K562 (cell line): ENCODE measurements at regions not wholly inside any gene's neighbourhood (a gene's known extent, or its start where the extent isn't known, plus 50 kb on each side); places are given as distances from the start of the nearest gene placed in this dataset.

Experiments used
- ATAC-seq: fragments of 200-7000 bp; cut with Tn5 transposase; 3 replicates; pipeline ENCODE4 v1.9.1; 2020; ENCODE audit warnings: moderate library complexity
- BruUV-seq: library from RNA; stranded (reverse); fragments of 400-500 nt; replicated peaks from 2 replicates; lab custom pipeline; 2021; lab: Mats Ljungman, UMichigan
- CTCF ChIA-PET: fragments of 300-600 bp; formaldehyde crosslinking; extraction: SDS; loops from one replicate; lab custom pipeline; 2021; ENCODE audit warnings: low intra/inter-chr PET ratio; lab: Yijun Ruan, JAX
- POLR2A ChIA-PET: fragments of 300-600, 350-650 bp; sonication (Branson Sonifier 250); formaldehyde crosslinking; extraction: SDS; loops from one replicate; lab custom pipeline; 2021; ENCODE audit warnings: antibody characterized with exemption, inconsistent platforms; lab: Yijun Ruan, JAX
- DNase-seq, 4 experiments: peaks; one replicate each; pipeline versions ENCODE4 v3.0.0 to v3.0.0-alpha.2; 2011 to 2018; ENCODE audit warnings: low spot score in 3 of 4, mixed read lengths in 3 of 4; ENCODE audit errors: extremely low read depth in 1 of 4
- FAIRE-seq: peaks from 2 replicates; lab custom pipeline; 2011; peaks lifted over from hg19 to GRCh38; lab: Jason Lieb, UNC
- H2AFZ ChIP-seq: 2 replicates; pipeline ENCODE4 v1.6.0; 2011; ENCODE audit warnings: low read depth, low read length, control low read depth, inconsistent platforms
- H3K27ac ChIP-seq: fragments of 200-600 bp; 3 replicates; pipeline ENCODE4 v1.8.0; 2011; ENCODE audit warnings: low read depth, mild to moderate bottlenecking, control low read depth, inconsistent platforms, low read length, moderate library complexity, mixed read lengths; ENCODE audit errors: extremely low read depth
- H3K27me3 ChIP-seq, 2 experiments: fragments of 300-600 bp in 1 of 2; 2 replicates in 1 of 2; 3 replicates in 1 of 2; pipeline versions ENCODE4 v1.6.0 to v1.8.0; 2011; ENCODE audit warnings: inconsistent platforms in 2 of 2, low read length in 2 of 2, mild to moderate bottlenecking in 1 of 2, mixed read lengths in 1 of 2, moderate library complexity in 1 of 2; ENCODE audit not compliant: control insufficient read depth in 2 of 2, insufficient read depth in 2 of 2
- H3K36me3 ChIP-seq: fragments of 300-600 bp; 3 replicates; pipeline ENCODE4 v1.8.0; 2011; ENCODE audit warnings: mild to moderate bottlenecking, low read length, inconsistent platforms; ENCODE audit not compliant: control insufficient read depth, insufficient read depth
- H3K4me1 ChIP-seq, 2 experiments: fragments of 200-600 bp in 1 of 2; replicated peaks in 1 of 2; 2 replicates in 1 of 2; 3 replicates in 1 of 2; pipeline versions ENCODE4 v1.5.1 to v1.8.0; 2011; ENCODE audit warnings: inconsistent platforms in 2 of 2, low read length in 2 of 2, mild to moderate bottlenecking in 1 of 2, mixed read lengths in 1 of 2, moderate library complexity in 1 of 2; ENCODE audit not compliant: control insufficient read depth in 2 of 2, insufficient read depth in 2 of 2
- H3K4me2 ChIP-seq: 2 replicates; pipeline ENCODE4 v1.6.1; 2011; ENCODE audit warnings: low read length, control low read depth, inconsistent platforms, mixed read lengths; ENCODE audit not compliant: insufficient read depth
- H3K4me3 ChIP-seq: fragments of 200-600 bp; sonication (generic), shearing (Covaris generic); 2 replicates; pipeline ENCODE4 v1.5.1; 2016; ENCODE audit warnings: control low read depth, inconsistent platforms
- H3K79me2 ChIP-seq: fragments of 200-600 bp; 3 replicates; pipeline ENCODE4 v1.8.0; 2011; ENCODE audit warnings: low read length, inconsistent platforms; ENCODE audit not compliant: control insufficient read depth, insufficient read depth
- H3K9ac ChIP-seq, 2 experiments: 2 replicates each; pipeline versions ENCODE4 v1.6.0 to v1.6.1; 2011; ENCODE audit warnings: low read depth in 2 of 2, low read length in 2 of 2, control low read depth in 1 of 2, inconsistent platforms in 1 of 2, mild to moderate bottlenecking in 1 of 2, mixed read lengths in 1 of 2; ENCODE audit not compliant: insufficient read depth in 1 of 2
- H3K9me1 ChIP-seq: one replicate; pipeline ENCODE4 v1.6.0; 2011; ENCODE audit warnings: inconsistent platforms, mild to moderate bottlenecking, low read length, moderate library complexity; ENCODE audit not compliant: control insufficient read depth, insufficient read depth
- H3K9me3 ChIP-seq: replicated peaks from 2 replicates; pipeline ENCODE4 v1.5.1; 2011; ENCODE audit warnings: low read depth, low read length, inconsistent platforms; ENCODE audit not compliant: control insufficient read depth, insufficient read depth
- H4K20me1 ChIP-seq: replicated peaks from 2 replicates; pipeline ENCODE4 v1.6.1; 2011; ENCODE audit warnings: low read length, inconsistent platforms, mixed read lengths; ENCODE audit not compliant: control insufficient read depth, insufficient read depth
- ARNT ChIP-seq, 2 experiments: fragments of 450-650 bp; IDR thresholded peaks; 2 replicates each; pipeline ENCODE4 v1.6.1; 2016; ENCODE audit warnings: mild to moderate bottlenecking in 1 of 2
- FOXA3 ChIP-seq, 2 experiments: fragments of 450-650 bp in 1 of 2; sonication (generic) in 1 of 2; formaldehyde crosslinking; IDR thresholded peaks in 1 of 2; conservative IDR thresholded peaks in 1 of 2; 2 replicates each; pipeline versions ENCODE4 v1.4.0 to v1.8.0; 2020 to 2022; ENCODE audit warnings: mild to moderate bottlenecking in 2 of 2, missing genetic modification reagents in 1 of 2
- GTF2A2 ChIP-seq: IDR thresholded peaks from 2 replicates; pipeline ENCODE4 v1.6.1; 2016; ENCODE audit warnings: mild to moderate bottlenecking, missing genetic modification characterization, missing compliant biosample characterization
- HCFC1 ChIP-seq: IDR thresholded peaks from 2 replicates; pipeline ENCODE4 v1.6.1; 2012; ENCODE audit warnings: low read depth, low read length, improper control_type of control experiment
- HMG20A ChIP-seq: fragments of 450-650 bp; formaldehyde crosslinking; conservative IDR thresholded peaks from 2 replicates; pipeline ENCODE4 v1.4.0; 2020; ENCODE audit warnings: mild to moderate bottlenecking, mixed read lengths
- MAFG ChIP-seq: fragments of 450-650 bp; conservative IDR thresholded peaks from 2 replicates; pipeline ENCODE4 v1.6.1; 2016; ENCODE audit warnings: missing genetic modification characterization, missing compliant biosample characterization
- MIER1 ChIP-seq: fragments of 450-650 bp; IDR thresholded peaks from 2 replicates; pipeline ENCODE4 v1.6.1; 2016; ENCODE audit warnings: antibody characterized with exemption, mild to moderate bottlenecking, low read depth
- PURB ChIP-seq: sonication (generic); formaldehyde crosslinking; IDR thresholded peaks from 2 replicates; pipeline ENCODE4 v1.9.0; 2021; ENCODE audit warnings: low read depth, mild to moderate bottlenecking, missing genetic modification reagents
- ZKSCAN8 ChIP-seq: fragments of 200-800 bp; sonication (Bioruptor generic); IDR thresholded peaks from 2 replicates; pipeline ENCODE4 v1.6.1; 2016; ENCODE audit warnings: missing genetic modification characterization, missing compliant biosample characterization
- WGBS: fragments of 100-300 bp; shearing (Covaris generic); methylation state at CpG from one replicate; pipeline ENCODE4 v1.1.6; 2016; ENCODE audit warnings: low coverage, mixed read lengths; ENCODE audit not compliant: insufficient coverage; ENCODE audit errors: missing lambda C conversion rate; 5-methylcytosine and 5-hydroxymethylcytosine counted together
- in situ Hi-C: fragments of 300-500 bp; cut with MboI; formaldehyde crosslinking; loops from 4 replicates; pipeline ENCODE4 v1.15.0; 2018; ENCODE audit warnings: inconsistent platforms, mixed read lengths
- intact Hi-C: fragments of 100-400 bp; cut with micrococcal nuclease; formaldehyde crosslinking; loops from 2 replicates; pipeline ENCODE4 v1.14.2; 2022
- TF ChIP-seq, protein P1 (sequence below), 2 experiments: IDR thresholded peaks in 1 of 2; conservative IDR thresholded peaks in 1 of 2; 2 replicates each; pipeline ENCODE4 v1.6.1; 2016; ENCODE audit warnings: low read depth in 2 of 2, mild to moderate bottlenecking in 1 of 2, missing compliant biosample characterization in 1 of 2, missing genetic modification characterization in 1 of 2, moderate library complexity in 1 of 2
- TF ChIP-seq, protein P2 (sequence below): IDR thresholded peaks from 2 replicates; pipeline ENCODE4 v1.6.1; 2014; ENCODE audit warnings: antibody characterized with exemption
- TF ChIP-seq, protein P3 (sequence below): IDR thresholded peaks from 3 replicates; pipeline ENCODE4 v1.6.1; 2011; ENCODE audit warnings: borderline replicate concordance, mild to moderate bottlenecking, moderate library complexity; ENCODE audit not compliant: insufficient read length; ENCODE audit errors: extremely low read depth
- TF ChIP-seq, protein P4 (sequence below): conservative IDR thresholded peaks from 2 replicates; pipeline ENCODE4 v1.6.1; 2011; ENCODE audit warnings: low read depth, mild to moderate bottlenecking, low read length; ENCODE audit not compliant: control insufficient read depth

DNA sequence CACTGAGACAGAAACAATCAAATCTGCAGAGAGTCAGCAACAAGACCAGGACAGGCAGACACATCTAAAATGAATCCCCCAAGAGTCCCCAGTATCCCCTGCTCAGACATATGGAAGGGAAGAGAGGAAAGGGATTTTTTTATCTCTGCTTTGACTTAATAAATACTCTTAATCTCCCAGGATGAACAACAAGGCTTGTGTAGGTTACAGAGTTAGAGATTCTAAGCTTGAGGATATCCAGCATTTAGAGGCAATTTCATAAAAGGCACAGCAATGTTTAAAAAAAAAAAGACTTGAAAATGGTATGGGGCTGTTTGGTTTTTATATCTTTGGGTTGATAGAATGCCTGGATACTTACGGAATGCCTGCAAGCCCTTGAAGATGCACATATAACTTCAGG lies 199.9 kb downstream of the ARL4C start (continued):
- TF ChIP-seq, protein P1, sequence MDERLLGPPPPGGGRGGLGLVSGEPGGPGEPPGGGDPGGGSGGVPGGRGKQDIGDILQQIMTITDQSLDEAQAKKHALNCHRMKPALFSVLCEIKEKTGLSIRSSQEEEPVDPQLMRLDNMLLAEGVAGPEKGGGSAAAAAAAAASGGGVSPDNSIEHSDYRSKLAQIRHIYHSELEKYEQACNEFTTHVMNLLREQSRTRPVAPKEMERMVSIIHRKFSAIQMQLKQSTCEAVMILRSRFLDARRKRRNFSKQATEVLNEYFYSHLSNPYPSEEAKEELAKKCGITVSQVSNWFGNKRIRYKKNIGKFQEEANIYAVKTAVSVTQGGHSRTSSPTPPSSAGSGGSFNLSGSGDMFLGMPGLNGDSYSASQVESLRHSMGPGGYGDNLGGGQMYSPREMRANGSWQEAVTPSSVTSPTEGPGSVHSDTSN (CRISPR knock-in tag; IDR thresholded peaks at IDR 0.05; ENCODE audit: low read depth) = no peak
- TF ChIP-seq, protein P1 (tag; conservative IDR thresholded peaks at IDR 0.05; ENCODE audit: low read depth) = no peak

DNA sequence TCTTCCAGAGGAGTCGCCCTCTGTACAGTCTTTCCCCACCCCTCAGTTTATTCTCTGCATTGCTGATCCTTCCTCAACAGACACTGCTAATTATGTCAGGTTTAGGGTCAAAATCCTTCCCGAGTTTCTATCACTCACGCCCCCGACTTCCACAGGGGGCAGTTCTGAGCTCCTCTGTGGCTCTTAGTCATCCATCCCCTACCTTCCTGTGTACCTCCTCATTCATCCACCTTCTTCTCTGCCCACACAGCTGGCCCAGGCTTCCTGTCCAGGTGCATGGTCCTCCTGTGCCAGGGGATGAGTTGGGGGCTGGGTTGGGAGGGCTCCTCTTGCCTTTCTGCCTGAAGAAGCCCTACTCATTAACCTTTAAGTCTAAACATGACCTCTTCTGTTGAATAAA lies 202.9 kb downstream of the ARL4C start:
- BruUV-seq = no TSS peak
- FAIRE-seq (no peak), DNase-seq (no peak), ATAC-seq (no peak)
- H3K4me3 ChIP-seq = no peak overlapping the region
- no peaks in the 10 kb centered on the region for H3K9me3 ChIP-seq
- H4K20me1 ChIP-seq = no peaks in the 10 kb centered on the region
- H3K27me3 ChIP-seq = no peaks in the 10 kb centered on the region
- no peak overlapping the region for H3K4me2 ChIP-seq
- in situ Hi-C loops (no loop called here), intact Hi-C loops (no loop called here)
- H3K79me2 ChIP-seq = no peaks in the 10 kb centered on the region
- 0% methylated on average over 4 of the region's 4 CpGs for WGBS
- H3K9ac ChIP-seq = no peak overlapping the region
- no peak overlapping the region for H3K27ac ChIP-seq
- H3K36me3 ChIP-seq = no peaks in the 10 kb centered on the region
- no peaks in the 10 kb centered on the region; a peak in 1 of 5 replicates for H3K4me1 ChIP-seq
- ChIA-PET POLR2A (no interaction called here), CTCF (no interaction called here)
- no peak overlapping the region for H2AFZ ChIP-seq
- peaks cover 3% of the 10 kb centered on the region for H3K9me1 ChIP-seq
- no peak for TF ChIP-seq HCFC1
- no peak for TF ChIP-seq PURB (CRISPR knock-in tag)
- TF ChIP-seq, protein P2, sequence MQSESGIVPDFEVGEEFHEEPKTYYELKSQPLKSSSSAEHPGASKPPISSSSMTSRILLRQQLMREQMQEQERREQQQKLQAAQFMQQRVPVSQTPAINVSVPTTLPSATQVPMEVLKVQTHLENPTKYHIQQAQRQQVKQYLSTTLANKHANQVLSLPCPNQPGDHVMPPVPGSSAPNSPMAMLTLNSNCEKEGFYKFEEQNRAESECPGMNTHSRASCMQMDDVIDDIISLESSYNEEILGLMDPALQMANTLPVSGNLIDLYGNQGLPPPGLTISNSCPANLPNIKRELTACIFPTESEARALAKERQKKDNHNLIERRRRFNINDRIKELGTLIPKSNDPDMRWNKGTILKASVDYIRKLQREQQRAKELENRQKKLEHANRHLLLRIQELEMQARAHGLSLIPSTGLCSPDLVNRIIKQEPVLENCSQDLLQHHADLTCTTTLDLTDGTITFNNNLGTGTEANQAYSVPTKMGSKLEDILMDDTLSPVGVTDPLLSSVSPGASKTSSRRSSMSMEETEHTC = no peak
- TF ChIP-seq, protein P3, sequence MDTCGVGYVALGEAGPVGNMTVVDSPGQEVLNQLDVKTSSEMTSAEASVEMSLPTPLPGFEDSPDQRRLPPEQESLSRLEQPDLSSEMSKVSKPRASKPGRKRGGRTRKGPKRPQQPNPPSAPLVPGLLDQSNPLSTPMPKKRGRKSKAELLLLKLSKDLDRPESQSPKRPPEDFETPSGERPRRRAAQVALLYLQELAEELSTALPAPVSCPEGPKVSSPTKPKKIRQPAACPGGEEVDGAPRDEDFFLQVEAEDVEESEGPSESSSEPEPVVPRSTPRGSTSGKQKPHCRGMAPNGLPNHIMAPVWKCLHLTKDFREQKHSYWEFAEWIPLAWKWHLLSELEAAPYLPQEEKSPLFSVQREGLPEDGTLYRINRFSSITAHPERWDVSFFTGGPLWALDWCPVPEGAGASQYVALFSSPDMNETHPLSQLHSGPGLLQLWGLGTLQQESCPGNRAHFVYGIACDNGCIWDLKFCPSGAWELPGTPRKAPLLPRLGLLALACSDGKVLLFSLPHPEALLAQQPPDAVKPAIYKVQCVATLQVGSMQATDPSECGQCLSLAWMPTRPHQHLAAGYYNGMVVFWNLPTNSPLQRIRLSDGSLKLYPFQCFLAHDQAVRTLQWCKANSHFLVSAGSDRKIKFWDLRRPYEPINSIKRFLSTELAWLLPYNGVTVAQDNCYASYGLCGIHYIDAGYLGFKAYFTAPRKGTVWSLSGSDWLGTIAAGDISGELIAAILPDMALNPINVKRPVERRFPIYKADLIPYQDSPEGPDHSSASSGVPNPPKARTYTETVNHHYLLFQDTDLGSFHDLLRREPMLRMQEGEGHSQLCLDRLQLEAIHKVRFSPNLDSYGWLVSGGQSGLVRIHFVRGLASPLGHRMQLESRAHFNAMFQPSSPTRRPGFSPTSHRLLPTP = no peak
- TF ChIP-seq, protein P4, sequence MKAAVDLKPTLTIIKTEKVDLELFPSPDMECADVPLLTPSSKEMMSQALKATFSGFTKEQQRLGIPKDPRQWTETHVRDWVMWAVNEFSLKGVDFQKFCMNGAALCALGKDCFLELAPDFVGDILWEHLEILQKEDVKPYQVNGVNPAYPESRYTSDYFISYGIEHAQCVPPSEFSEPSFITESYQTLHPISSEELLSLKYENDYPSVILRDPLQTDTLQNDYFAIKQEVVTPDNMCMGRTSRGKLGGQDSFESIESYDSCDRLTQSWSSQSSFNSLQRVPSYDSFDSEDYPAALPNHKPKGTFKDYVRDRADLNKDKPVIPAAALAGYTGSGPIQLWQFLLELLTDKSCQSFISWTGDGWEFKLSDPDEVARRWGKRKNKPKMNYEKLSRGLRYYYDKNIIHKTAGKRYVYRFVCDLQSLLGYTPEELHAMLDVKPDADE = no peak
- no peak for TF ChIP-seq MAFG
- no peak for TF ChIP-seq GTF2A2 (tag)
- TF ChIP-seq HMG20A (CRISPR knock-in tag) = no peak
- TF ChIP-seq MIER1 = no peak
- no peak for TF ChIP-seq ARNT (IDR thresholded peaks at IDR 0.05)
- TF ChIP-seq ZKSCAN8 (CRISPR knock-in tag) = no peak
- no peak for TF ChIP-seq FOXA3 (CRISPR knock-in tag; conservative IDR thresholded peaks at IDR 0.05 in 1 of 2, IDR thresholded peaks at IDR 0.05 in 1 of 2)
